Ectodermal cell (in vitro differentiated cells): ENCODE measurements at regions not wholly inside any gene's neighbourhood (a gene's known extent, or its start where the extent isn't known, plus 50 kb on each side); places are given as distances from the start of the nearest gene placed in this dataset.
"Not testable (repeated sequence)": the region's sequence is repeated elsewhere in the genome, so short reads cannot be mapped to it uniquely, and the experiment has no call there.

Source experiments
- H3K27ac ChIP-seq: 2 replicates; pipeline ENCODE4 v1.7.0; 2013; ENCODE audit warnings: mild to moderate bottlenecking, low read depth, low read length; ENCODE audit not compliant: insufficient read depth, poor library complexity, severe bottlenecking
- H3K27me3 ChIP-seq: 2 replicates; pipeline ENCODE4 v1.7.0; 2013; ENCODE audit warnings: mild to moderate bottlenecking, low read length; ENCODE audit not compliant: insufficient read depth, control insufficient read depth, poor library complexity, severe bottlenecking
- H3K36me3 ChIP-seq: one replicate; pipeline ENCODE4 v1.7.0; 2013; ENCODE audit warnings: low read length; ENCODE audit not compliant: control insufficient read depth, insufficient read depth
- H3K4me1 ChIP-seq: one replicate; pipeline ENCODE4 v1.7.0; 2013; ENCODE audit warnings: low read length; ENCODE audit not compliant: control insufficient read depth, insufficient read depth
- H3K4me3 ChIP-seq: 2 replicates; pipeline ENCODE4 v1.7.0; 2013; ENCODE audit warnings: low read depth, low read length, control low read depth; ENCODE audit not compliant: insufficient read depth
- H3K9me3 ChIP-seq: 2 replicates; pipeline ENCODE4 v1.7.0; 2013; ENCODE audit warnings: mild to moderate bottlenecking, low read length, moderate library complexity; ENCODE audit not compliant: control insufficient read depth
- WGBS, 2 experiments: methylation state at CpG; one replicate each; pipeline ENCODE4 v1.1.7; 2013; ENCODE audit warnings: missing lambda C conversion rate in 2 of 2; 5-methylcytosine and 5-hydroxymethylcytosine counted together

DNA sequence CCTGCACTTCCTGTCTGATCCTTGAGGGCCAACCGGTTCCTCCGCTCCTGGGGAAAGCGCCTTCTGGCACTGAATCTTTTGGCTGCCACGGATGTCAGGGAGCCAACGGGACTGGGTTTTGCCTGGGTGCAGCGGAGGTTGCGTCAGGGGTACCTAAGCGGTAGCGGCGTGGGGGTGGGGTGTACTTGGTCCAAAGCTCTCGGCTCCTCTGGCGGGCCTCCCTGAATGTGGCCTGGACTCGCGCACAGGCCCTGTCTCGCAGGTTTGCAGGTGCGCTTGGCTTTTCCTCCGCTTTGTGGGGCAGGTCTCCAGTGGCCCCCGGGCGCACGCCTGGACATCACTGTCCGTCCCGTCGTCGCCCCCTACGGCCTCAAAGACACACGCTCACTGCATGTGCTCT is 1410.1 kb upstream of the PCDH10 start:
- WGBS, 2 experiments, result 95% methylated on average over 8 of the region's 26 CpGs

GRCh38 chr4:131741836-131742235 is 1407.3 kb upstream of the PCDH10 start:
- H3K9me3 ChIP-seq, H3K4me3 ChIP-seq, H3K4me1 ChIP-seq, H3K36me3 ChIP-seq, H3K27ac ChIP-seq, H3K27me3 ChIP-seq: not testable (repeated sequence)
- no CpG with 5 or more reads among the region's 27 CpGs for WGBS, 2 experiments

More for the DNA sequence above, 1410.1 kb upstream of the PCDH10 start:
- not testable (repeated sequence) for H3K27ac ChIP-seq, H3K27me3 ChIP-seq, H3K4me1 ChIP-seq, H3K4me3 ChIP-seq, H3K9me3 ChIP-seq, H3K36me3 ChIP-seq

GRCh38 chr4:131742536-131743205 is 1406.4 kb upstream of the PCDH10 start:
- H3K4me3 ChIP-seq, H3K4me1 ChIP-seq, H3K9me3 ChIP-seq, H3K27me3 ChIP-seq, H3K27ac ChIP-seq, H3K36me3 ChIP-seq: not testable (repeated sequence)
- WGBS, 2 experiments, result 89 to 90% methylated on average over 34 to 35 of the region's 45 CpGs

- not testable (repeated sequence) for H3K4me1 ChIP-seq, H3K4me3 ChIP-seq, H3K27me3 ChIP-seq, H3K36me3 ChIP-seq, H3K9me3 ChIP-seq, H3K27ac ChIP-seq
- 95 to 96% methylated on average over 8 of the region's 20 CpGs for WGBS, 2 experiments
These were observed 1405.7 kb upstream of the PCDH10 start for GRCh38 chr4:131743348-131743747.

DNA sequence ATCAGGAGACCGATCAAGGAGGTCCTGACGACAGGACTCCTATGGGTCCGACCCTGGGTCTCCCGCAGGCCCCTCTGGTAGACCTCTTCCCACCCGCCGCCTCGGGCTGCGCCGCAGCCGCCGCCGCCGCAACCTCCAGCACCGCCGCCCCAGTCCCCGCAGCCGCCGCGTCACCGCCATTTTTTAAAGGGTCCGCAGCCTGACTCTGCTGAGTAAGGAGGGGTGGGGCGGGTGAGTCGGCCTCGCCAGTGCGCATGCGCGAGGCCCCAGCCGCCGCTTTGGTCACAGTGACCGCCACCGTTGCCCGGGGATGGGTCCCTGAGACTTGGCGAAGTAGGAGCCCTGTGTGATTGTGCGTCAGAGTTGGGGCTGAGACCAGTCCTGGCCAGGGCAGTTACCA is 1401.9 kb upstream of the PCDH10 start:
- not testable (repeated sequence) for H3K27me3 ChIP-seq, H3K36me3 ChIP-seq, H3K4me1 ChIP-seq, H3K27ac ChIP-seq, H3K9me3 ChIP-seq, H3K4me3 ChIP-seq
- 95 to 97% methylated on average over 14 of the region's 34 CpGs for WGBS, 2 experiments

GRCh38 chr4:131749224-131749623 is 1399.9 kb upstream of the PCDH10 start:
- H3K4me3 ChIP-seq, H3K27ac ChIP-seq, H3K36me3 ChIP-seq, H3K9me3 ChIP-seq, H3K27me3 ChIP-seq, H3K4me1 ChIP-seq: not testable (repeated sequence)
- no CpG with 5 or more reads among the region's 31 CpGs for WGBS, 2 experiments

GRCh38 chr4:131750006-131750405 is 1399.1 kb upstream of the PCDH10 start:
- WGBS, 2 experiments, result 87% methylated on average over 22 of the region's 25 CpGs
- H3K9me3 ChIP-seq, H3K27me3 ChIP-seq, H3K4me3 ChIP-seq, H3K36me3 ChIP-seq, H3K4me1 ChIP-seq, H3K27ac ChIP-seq: not testable (repeated sequence)

DNA sequence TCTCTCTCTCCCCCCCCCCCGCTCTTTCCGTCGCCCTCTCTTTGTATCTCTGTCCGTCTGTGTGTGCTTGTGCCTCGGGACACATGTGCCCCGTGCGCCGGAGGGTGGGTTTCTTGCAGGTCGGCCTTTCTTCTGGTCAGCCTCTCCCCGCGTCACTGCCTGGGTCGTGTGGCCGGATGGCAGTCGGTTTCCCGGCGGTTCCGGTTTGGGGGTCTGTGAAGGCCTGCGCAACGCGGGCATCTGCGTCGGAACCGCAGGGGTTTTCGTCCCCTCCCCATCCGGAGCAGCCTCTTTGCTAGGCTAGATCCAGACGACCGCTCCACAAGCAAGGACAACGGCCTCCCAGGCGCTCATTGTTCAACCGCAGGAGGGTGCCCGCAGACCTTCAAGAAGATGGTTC is 1398.6 kb upstream of the PCDH10 start:
- H3K36me3 ChIP-seq, H3K4me3 ChIP-seq, H3K9me3 ChIP-seq, H3K4me1 ChIP-seq, H3K27me3 ChIP-seq, H3K27ac ChIP-seq: not testable (repeated sequence)
- 93 to 94% methylated on average over 20 of the region's 31 CpGs for WGBS, 2 experiments

DNA sequence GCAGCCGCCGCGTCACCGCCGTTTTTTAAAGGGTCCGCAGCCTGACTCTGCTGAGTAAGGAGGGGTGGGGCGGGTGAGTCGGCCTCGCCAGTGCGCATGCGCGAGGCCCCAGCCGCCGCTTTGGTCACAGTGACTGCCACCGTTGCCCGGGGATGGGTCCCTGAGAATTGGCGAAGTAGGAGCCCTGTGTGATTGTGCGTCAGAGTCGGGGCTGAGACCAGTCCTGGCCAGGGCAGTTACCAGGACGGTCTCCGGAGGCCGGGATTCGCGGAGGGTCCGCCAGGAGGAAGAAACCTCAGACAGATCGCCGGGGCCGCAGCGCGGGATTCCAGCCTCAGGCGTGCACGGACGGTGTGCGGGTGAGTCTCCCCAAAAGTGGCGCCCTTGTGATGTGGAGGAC is 1386.9 kb upstream of the PCDH10 start:
- no CpG with 5 or more reads among the region's 35 CpGs for WGBS, 2 experiments
- not testable (repeated sequence) for H3K27ac ChIP-seq, H3K9me3 ChIP-seq, H3K27me3 ChIP-seq, H3K4me1 ChIP-seq, H3K4me3 ChIP-seq, H3K36me3 ChIP-seq

- Histone ChIP-seq H3K4me1 (no peaks in the 10 kb centered on the region), H3K4me3 (no peak overlapping the region), H3K27ac (no peak overlapping the region), H3K27me3 (no peaks in the 10 kb centered on the region), H3K36me3 (no peaks in the 10 kb centered on the region), H3K9me3 (no peaks in the 10 kb centered on the region)
- 96 to 97% methylated on average over 28 of the region's 28 CpGs for WGBS, 2 experiments
These were observed 1384.4 kb upstream of the PCDH10 start for GRCh38 chr4:131764730-131765129.

DNA sequence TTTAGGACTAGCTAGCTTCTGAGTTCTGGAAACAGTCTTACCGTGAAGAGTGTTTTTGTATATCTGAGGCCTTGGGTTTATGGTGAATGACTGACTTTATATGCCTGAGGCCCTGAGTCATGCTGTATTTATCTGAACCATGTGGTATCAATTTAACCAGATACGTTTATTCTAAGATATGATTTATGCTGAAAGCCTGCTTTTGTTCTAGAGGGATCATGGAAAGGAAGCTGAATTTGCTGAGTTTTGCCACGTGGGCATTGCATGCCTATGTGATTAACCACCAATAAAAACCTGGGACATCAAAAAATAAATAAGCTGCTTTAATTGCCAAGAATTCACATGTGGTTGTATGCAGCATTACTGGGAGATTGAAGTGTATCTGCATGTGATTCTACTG is 1374.7 kb upstream of the PCDH10 start:
- not testable (repeated sequence) for H3K9me3 ChIP-seq

More for the DNA sequence above, 1374.7 kb upstream of the PCDH10 start:
- not testable (repeated sequence) for H3K4me3 ChIP-seq, H3K27me3 ChIP-seq, H3K4me1 ChIP-seq, H3K27ac ChIP-seq, H3K36me3 ChIP-seq
- 78 to 82% methylated on average over 2 of the region's 3 CpGs for WGBS, 2 experiments
